Smooth muscle cell (in vitro differentiated cells): ENCODE measurements at regions not wholly inside any gene's neighbourhood (a gene's known extent, or its start where the extent isn't known, plus 50 kb on each side); places are given as distances from the start of the nearest gene placed in this dataset.

ENCODE experiments used
- DNase-seq: peaks from one replicate; lab custom pipeline; 2025; ENCODE audit not compliant: unreplicated experiment; lab: John Stamatoyannopoulos, UW
- H2AFZ ChIP-seq: fragments of 200-600 bp; sonication (generic); 2 replicates; pipeline ENCODE4 v1.6.0; 2016; ENCODE audit warnings: antibody characterized with exemption, low read depth, mild to moderate bottlenecking
- H3F3A ChIP-seq: fragments of 200-600 bp; sonication (generic); 2 replicates; pipeline ENCODE4 v1.6.0; 2017; ENCODE audit warnings: antibody characterized with exemption, low read depth
- H3K27ac ChIP-seq: fragments of 200-600 bp; sonication (generic); 2 replicates; pipeline ENCODE4 v1.5.1; 2016; ENCODE audit warnings: low read depth, mild to moderate bottlenecking
- H3K27me3 ChIP-seq: fragments of 200-600 bp; sonication (generic); 2 replicates; pipeline ENCODE4 v1.6.1; 2016; ENCODE audit warnings: low read depth, mild to moderate bottlenecking
- H3K36me3 ChIP-seq: fragments of 200-600 bp; sonication (generic); 2 replicates; pipeline ENCODE4 v1.5.1; 2016; ENCODE audit warnings: low read depth
- H3K4me1 ChIP-seq: fragments of 200-600 bp; sonication (generic); 2 replicates; pipeline ENCODE4 v1.5.1; 2016; ENCODE audit warnings: low read depth
- H3K4me2 ChIP-seq: fragments of 200-600 bp; sonication (generic); 2 replicates; pipeline ENCODE4 v1.6.0; 2016; ENCODE audit warnings: mild to moderate bottlenecking
- H3K4me3 ChIP-seq: fragments of 200-600 bp; sonication (generic); 2 replicates; pipeline ENCODE4 v1.5.1; 2016; ENCODE audit warnings: mild to moderate bottlenecking
- H3K79me2 ChIP-seq: fragments of 200-600 bp; sonication (generic); 2 replicates; pipeline ENCODE4 v1.6.0; 2016; ENCODE audit warnings: low read depth, mild to moderate bottlenecking
- H3K9ac ChIP-seq: fragments of 200-600 bp; sonication (generic); 2 replicates; pipeline ENCODE4 v1.6.0; 2016; ENCODE audit warnings: low read depth
- H3K9me3 ChIP-seq: fragments of 200-600 bp; sonication (generic); replicated peaks from 2 replicates; pipeline ENCODE4 v1.5.1; 2016; ENCODE audit warnings: low read depth
- H4K20me1 ChIP-seq: fragments of 200-600 bp; sonication (generic); 2 replicates; pipeline ENCODE4 v1.6.0; 2016; ENCODE audit warnings: low read depth
- WGBS: methylation state at CpG from one replicate; pipeline ENCODE4 v1.1.7; 2016; ENCODE audit warnings: low lambda C conversion rate; 5-methylcytosine and 5-hydroxymethylcytosine counted together
- TF ChIP-seq, protein P1 (sequence below): fragments of 200-600 bp; sonication (generic); IDR thresholded peaks from 2 replicates; pipeline ENCODE4 v1.5.1; 2017; ENCODE audit warnings: borderline replicate concordance, mild to moderate bottlenecking, antibody characterized with exemption; ENCODE audit not compliant: insufficient read depth, poor library complexity, severe bottlenecking

DNA sequence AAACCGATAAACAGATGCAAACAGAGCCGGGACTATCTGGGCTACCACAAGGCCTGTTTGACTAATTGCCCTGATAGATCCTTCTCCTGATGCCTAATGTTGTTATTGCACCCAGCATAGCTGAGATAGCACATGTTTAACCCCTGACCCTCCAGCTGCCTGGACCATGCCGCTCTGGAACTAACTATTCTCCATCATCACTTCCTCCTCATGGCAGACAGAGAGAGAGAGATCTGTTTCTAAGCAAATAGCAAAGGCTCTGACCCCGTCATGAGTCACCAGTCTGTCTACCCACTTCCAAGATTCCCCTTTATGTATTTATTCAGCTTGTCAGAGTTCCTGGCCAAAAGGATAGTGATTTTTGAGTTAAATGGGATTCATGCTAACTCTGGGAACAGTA is 58.2 kb upstream of the FLRT2 start:
- no peak overlapping the region for H3K4me3 ChIP-seq
- H2AFZ ChIP-seq, result peak overlapping the region; percentile 79

GRCh38 chr14:85474431-85474830 is 55.5 kb upstream of the FLRT2 start:
- H3K27ac ChIP-seq, result no peak overlapping the region
- no peaks in the 10 kb centered on the region for H4K20me1 ChIP-seq
- WGBS, result 91% methylated on average over 2 of the region's 2 CpGs
- H2AFZ ChIP-seq, result no peak overlapping the region
- TF ChIP-seq, protein P1, sequence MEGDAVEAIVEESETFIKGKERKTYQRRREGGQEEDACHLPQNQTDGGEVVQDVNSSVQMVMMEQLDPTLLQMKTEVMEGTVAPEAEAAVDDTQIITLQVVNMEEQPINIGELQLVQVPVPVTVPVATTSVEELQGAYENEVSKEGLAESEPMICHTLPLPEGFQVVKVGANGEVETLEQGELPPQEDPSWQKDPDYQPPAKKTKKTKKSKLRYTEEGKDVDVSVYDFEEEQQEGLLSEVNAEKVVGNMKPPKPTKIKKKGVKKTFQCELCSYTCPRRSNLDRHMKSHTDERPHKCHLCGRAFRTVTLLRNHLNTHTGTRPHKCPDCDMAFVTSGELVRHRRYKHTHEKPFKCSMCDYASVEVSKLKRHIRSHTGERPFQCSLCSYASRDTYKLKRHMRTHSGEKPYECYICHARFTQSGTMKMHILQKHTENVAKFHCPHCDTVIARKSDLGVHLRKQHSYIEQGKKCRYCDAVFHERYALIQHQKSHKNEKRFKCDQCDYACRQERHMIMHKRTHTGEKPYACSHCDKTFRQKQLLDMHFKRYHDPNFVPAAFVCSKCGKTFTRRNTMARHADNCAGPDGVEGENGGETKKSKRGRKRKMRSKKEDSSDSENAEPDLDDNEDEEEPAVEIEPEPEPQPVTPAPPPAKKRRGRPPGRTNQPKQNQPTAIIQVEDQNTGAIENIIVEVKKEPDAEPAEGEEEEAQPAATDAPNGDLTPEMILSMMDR, result no peak
- H3K4me2 ChIP-seq, result no peak overlapping the region
- H3K4me1 ChIP-seq, result peaks cover 16% of the 10 kb centered on the region
- H3K9ac ChIP-seq, result no peak overlapping the region
- no peaks in the 10 kb centered on the region for H3K27me3 ChIP-seq
- H3K4me3 ChIP-seq, result no peak overlapping the region
- peaks cover 25% of the 10 kb centered on the region for H3F3A ChIP-seq
- no peaks in the 10 kb centered on the region for H3K36me3 ChIP-seq
- no peak for DNase-seq
- H3K9me3 ChIP-seq, result no peaks in the 10 kb centered on the region
- H3K79me2 ChIP-seq, result no peaks in the 10 kb centered on the region

More for the DNA sequence above, 58.2 kb upstream of the FLRT2 start:
- H3K4me2 ChIP-seq, result peak overlapping the region; percentile 56
- peak overlapping the region; percentile 51 for H3K9ac ChIP-seq
- H3K9me3 ChIP-seq, result no peaks in the 10 kb centered on the region
- H3K27ac ChIP-seq, result peak overlapping the region; percentile 89
- H3F3A ChIP-seq, result peaks cover 31% of the 10 kb centered on the region
- H3K79me2 ChIP-seq, result no peaks in the 10 kb centered on the region
- peaks cover 16% of the 10 kb centered on the region for H3K4me1 ChIP-seq
- H4K20me1 ChIP-seq, result no peaks in the 10 kb centered on the region
- H3K36me3 ChIP-seq, result no peaks in the 10 kb centered on the region
- DNase-seq, result no peak
- TF ChIP-seq, protein P1, result no peak
- no peaks in the 10 kb centered on the region for H3K27me3 ChIP-seq
- WGBS, result 4% methylated on average over 4 of the region's 4 CpGs

DNA sequence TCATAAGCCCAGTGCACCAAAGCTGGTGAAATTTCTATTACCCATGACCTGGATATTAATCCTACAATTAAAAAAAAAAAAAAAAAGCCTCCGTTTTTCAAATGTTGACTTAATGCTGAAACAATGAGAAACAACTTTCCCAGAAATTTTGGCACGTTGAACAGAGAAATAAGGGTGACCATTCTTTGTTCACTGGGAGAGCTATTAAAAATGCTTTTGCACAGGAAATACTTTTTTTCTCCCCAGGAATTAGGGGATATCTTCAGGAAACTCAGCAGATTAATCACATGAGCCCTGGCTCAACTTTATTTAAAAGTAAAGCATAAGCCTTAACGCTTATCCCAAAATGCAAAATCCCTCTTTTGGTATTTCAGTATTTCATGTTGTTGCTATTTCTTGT is 54.8 kb upstream of the FLRT2 start:
- Histone ChIP-seq H3K4me1 (peaks cover 16% of the 10 kb centered on the region), H3K27me3 (no peaks in the 10 kb centered on the region), H3K4me3 (no peak overlapping the region), H3K36me3 (no peaks in the 10 kb centered on the region), H3K27ac (peak overlapping the region; percentile 2), H3K9me3 (no peaks in the 10 kb centered on the region), H3K4me2 (peak overlapping the region; percentile 44), H3K9ac (no peak overlapping the region), H3F3A (peaks cover 18% of the 10 kb centered on the region), H2AFZ (no peak overlapping the region), H4K20me1 (no peaks in the 10 kb centered on the region), H3K79me2 (no peaks in the 10 kb centered on the region)
- TF ChIP-seq, protein P1, result no peak
- 23% methylated on average over 3 of the region's 3 CpGs for WGBS
- DNase-seq, result no peak

GRCh38 chr14:85479306-85479705 is 50.6 kb upstream of the FLRT2 start:
- DNase-seq, result no peak
- H3K36me3 ChIP-seq, result no peaks in the 10 kb centered on the region
- H3K79me2 ChIP-seq, result no peaks in the 10 kb centered on the region
- no peaks in the 10 kb centered on the region for H4K20me1 ChIP-seq
- no peak overlapping the region for H3K4me2 ChIP-seq
- no peaks in the 10 kb centered on the region for H3K27me3 ChIP-seq
- no peaks in the 10 kb centered on the region for H3F3A ChIP-seq
- WGBS, result 61% methylated on average over 3 of the region's 3 CpGs
- TF ChIP-seq, protein P1, result no peak
- no peak overlapping the region for H3K4me3 ChIP-seq
- H3K27ac ChIP-seq, result no peak overlapping the region
- no peak overlapping the region for H2AFZ ChIP-seq
- H3K9ac ChIP-seq, result no peak overlapping the region
- no peaks in the 10 kb centered on the region for H3K4me1 ChIP-seq
- no peaks in the 10 kb centered on the region for H3K9me3 ChIP-seq
